Esophagus muscularis mucosa (tissue), 3 donors: ENCODE measurements at regions not wholly inside any gene's neighbourhood (a gene's known extent, or its start where the extent isn't known, plus 50 kb on each side); places are given as distances from the start of the nearest gene placed in this dataset.
"Not testable (repeated sequence)": the region's sequence is repeated elsewhere in the genome, so short reads cannot be mapped to it uniquely, and the experiment has no call there.

Source experiments
- CTCF ChIP-seq, 3 experiments: fragments of 200-600 bp in 2 of 3; fragments of 450-650 bp in 1 of 3; sonication (generic) in 2 of 3; IDR thresholded peaks; one replicate each; pipeline ENCODE4 v1.5.1; 2017 to 2019; ENCODE audit warnings: antibody characterized with exemption in 3 of 3, mild to moderate bottlenecking in 2 of 3, moderate library complexity in 1 of 3
- POLR2AphosphoS5 ChIP-seq, 2 donors: sonication (generic); formaldehyde crosslinking; IDR thresholded peaks; one replicate each; pipeline ENCODE4 v1.6.1; 2017; ENCODE audit warnings: antibody characterized with exemption in 2 of 2

GRCh38 chr14:106768230-106768629 lies 1241.8 kb downstream of the TMEM121 start:
- not testable (repeated sequence) for TF ChIP-seq CTCF, POLR2AphosphoS5 (IDR thresholded peaks at IDR 0.05)
